ENCODE measurements at regions not wholly inside any gene's neighbourhood (a gene's known extent, or its start where the extent isn't known, plus 50 kb on each side); places are given as distances from the start of the nearest gene placed in this dataset.
"Not testable (repeated sequence)": the region's sequence is repeated elsewhere in the genome, so short reads cannot be mapped to it uniquely, and the experiment has no call there.

DNA sequence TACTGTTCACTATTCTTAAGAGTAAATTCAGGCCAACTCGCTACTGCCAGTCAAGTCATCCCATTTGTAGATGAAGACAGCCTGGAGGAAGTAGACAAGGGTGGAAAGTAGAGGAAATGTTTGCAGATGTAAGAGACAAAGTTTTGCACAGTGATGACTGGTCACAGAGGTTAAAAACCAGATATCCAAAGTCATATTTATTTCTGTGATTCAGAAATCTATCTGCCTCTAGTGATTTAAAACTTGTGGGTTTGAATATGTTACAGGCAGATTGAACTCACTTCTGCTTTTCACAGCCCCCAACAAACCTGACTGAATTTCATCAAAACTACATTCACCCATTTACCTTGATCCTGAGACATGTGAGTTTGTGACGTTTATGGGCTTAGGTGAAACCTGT lies 484.7 kb upstream of the C1orf87 start:
- DNase-seq (ENCODE audit: low read depth) = no peak

GRCh38 chr1:60553730-60554129 lies 480.2 kb upstream of the C1orf87 start:
- no peak for DNase-seq (ENCODE audit: low read depth)

DNA sequence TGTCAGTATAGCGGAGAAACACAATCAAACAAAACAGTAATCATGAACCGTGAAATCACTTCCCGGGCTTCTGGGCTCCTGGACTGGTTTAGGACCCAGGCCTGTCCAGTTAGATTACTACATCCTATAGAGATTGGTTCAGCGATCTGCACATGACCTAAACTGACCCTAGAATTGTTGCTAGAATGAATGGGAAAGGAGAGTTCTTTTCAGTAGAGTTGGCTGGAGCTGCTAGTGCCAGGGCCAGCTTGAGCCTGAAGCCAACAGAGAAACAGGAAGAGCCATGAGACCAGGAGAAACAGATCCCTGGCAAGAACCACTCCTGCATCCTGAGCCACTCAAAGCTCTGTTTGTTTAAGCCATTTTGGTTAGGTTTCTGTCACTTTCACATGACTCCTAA lies 474.3 kb upstream of the C1orf87 start:
- DNase-seq (ENCODE audit: low read depth) = no peak

GRCh38 chr1:60541831-60542532 lies 468.4 kb upstream of the C1orf87 start:
- no peak for DNase-seq (ENCODE audit: low read depth)

GRCh38 chr1:60540141-60540540 lies 466.6 kb upstream of the C1orf87 start:
- DNase-seq (ENCODE audit: low read depth) = no peak

- DNase-seq (ENCODE audit: low read depth) = no peak
These were observed 462.1 kb upstream of the C1orf87 start for GRCh38 chr1:60535713-60536112.

- DNase-seq (ENCODE audit: low read depth) = no peak
These were observed 454.0 kb upstream of the C1orf87 start for GRCh38 chr1:60527567-60527966.

GRCh38 chr1:60516996-60517395 lies 443.4 kb upstream of the C1orf87 start:
- DNase-seq (ENCODE audit: low read depth) = no peak

- no peak for DNase-seq (ENCODE audit: low read depth)
These were observed 436.6 kb upstream of the C1orf87 start for GRCh38 chr1:60510162-60510561.

- no peak for DNase-seq (ENCODE audit: low read depth)
These were observed 430.8 kb upstream of the C1orf87 start for GRCh38 chr1:60504206-60504840.

DNA sequence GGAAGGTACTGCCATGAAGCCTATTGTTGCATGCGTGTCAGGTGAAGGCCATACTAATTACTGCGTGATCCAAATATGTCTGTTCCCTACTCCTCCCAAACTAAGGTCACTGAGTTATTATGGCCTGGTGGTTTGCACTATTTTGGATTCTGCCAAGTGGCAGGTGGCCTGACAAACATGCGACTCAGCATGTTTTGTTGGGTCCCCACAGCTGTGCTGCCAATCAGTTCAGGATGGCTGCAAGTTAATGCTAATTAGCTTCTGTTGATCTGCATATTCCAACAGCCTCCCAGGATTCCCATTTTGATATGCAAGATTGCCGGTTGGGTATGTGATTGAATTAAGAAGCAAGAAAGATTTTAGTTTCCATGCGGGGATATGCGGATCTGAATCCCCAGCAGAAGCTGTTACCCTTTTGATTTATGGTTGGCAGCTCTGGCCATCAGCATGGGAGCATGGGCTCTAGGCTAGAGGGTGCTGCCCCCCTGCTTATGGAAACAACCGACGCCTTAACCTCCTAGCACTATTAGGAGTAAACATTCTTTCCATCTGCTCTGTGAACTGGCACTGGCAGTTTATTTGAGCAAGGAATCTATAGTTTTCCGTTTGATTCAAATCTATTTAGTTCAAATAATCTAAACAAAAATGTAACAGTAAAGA lies 429.8 kb upstream of the C1orf87 start:
- DNase-seq (ENCODE audit: low read depth) = no peak

DNA sequence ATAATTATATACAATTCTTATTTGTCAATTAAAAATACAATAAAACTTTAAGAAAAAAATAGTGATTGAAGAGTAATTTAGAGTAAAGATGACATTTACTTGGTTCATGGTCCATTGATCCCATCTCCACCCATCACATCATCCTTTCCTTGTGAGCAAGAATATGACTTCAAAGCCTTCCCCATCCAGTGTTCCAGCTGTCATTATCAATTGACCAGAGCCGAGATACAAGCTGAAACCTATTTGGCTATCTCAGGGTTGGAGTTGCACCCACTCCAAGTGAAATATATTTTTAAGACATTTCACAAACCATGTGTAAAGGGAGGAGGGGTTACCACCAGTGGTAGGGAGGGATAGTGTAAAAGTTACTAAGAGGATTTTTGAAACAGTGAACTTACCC lies 428.9 kb upstream of the C1orf87 start:
- DNase-seq (ENCODE audit: low read depth) = no peak

GRCh38 chr1:60489916-60490480 lies 416.4 kb upstream of the C1orf87 start:
- not testable (repeated sequence) for DNase-seq (ENCODE audit: low read depth)

- no peak for DNase-seq (ENCODE audit: low read depth)
These were observed 415.3 kb upstream of the C1orf87 start for GRCh38 chr1:60488847-60489246.

- no peak for DNase-seq (ENCODE audit: low read depth)
These were observed 414.2 kb upstream of the C1orf87 start for GRCh38 chr1:60487565-60488345.

DNA sequence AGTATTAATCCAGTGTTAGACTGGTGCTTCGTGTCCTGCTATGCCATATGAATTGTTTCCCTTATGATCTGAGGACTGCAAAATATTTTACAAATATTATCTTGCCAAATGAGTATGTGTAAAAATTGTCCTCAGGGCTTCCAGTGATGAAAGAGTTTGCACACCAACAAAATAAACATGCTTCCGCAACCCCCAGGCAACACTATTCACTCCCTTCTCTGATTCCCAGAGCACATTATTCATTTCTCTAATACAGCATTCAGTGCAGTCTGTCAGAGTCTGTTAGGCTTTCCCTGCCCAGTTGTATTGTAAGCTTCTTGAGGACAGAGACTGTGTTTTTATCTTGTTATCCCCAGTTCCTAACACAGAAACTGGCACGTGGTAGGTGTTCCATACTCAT lies 409.9 kb upstream of the C1orf87 start:
- DNase-seq (ENCODE audit: low read depth) = no peak

- no peak for DNase-seq (ENCODE audit: low read depth)
These were observed 396.7 kb upstream of the C1orf87 start for GRCh38 chr1:60470246-60470645.

- DNase-seq (ENCODE audit: low read depth) = no peak
These were observed 390.2 kb upstream of the C1orf87 start for GRCh38 chr1:60463786-60464185.

DNA sequence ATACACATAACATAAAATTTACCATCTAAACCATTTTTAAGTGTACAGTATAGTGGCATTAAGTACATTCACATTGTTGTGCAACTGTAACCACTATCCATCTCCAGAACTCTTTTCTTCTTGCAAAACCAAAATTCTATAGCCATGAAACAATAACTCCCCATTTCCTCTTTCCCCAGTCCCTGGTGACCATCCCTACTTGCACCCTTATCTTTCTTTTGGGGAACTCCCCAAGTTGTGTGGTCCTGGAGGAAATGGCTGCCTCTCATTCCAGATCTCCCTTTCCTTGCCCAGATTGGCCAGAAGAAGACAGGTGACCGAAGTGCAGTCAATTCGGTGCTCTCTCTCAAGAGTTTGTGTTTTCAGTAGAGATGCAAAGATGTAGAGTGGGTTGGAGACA lies 389.6 kb upstream of the C1orf87 start:
- DNase-seq (ENCODE audit: low read depth) = no peak

GRCh38 chr1:60461925-60462595 lies 388.5 kb upstream of the C1orf87 start:
- no peak for DNase-seq (ENCODE audit: low read depth)

- no peak for DNase-seq (ENCODE audit: low read depth)
These were observed 384.5 kb upstream of the C1orf87 start for GRCh38 chr1:60458111-60458510.

DNA sequence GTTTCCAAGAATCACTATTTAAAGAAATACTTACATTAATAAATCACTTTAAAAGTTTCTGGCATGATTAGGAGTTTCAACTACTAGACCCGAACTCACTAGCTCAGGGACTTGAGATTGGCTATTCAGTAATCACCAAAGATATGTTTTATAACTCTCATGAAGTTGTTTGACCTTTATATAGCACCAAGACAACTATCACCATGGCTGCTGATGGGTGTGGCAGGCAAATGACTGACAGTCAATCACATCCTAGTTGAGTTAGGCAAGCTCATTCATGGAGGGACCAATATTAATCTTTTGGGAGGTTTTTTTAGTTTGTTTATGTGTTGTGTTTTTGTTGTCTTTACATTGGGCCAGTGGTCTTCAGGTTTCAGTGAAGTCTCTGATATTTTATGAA lies 376.3 kb upstream of the C1orf87 start:
- no peak for DNase-seq (ENCODE audit: low read depth)

All from RPMI7951 (cell line).